K562 (cell line): ENCODE measurements at regions not wholly inside any gene's neighbourhood (a gene's known extent, or its start where the extent isn't known, plus 50 kb on each side); places are given as distances from the start of the nearest gene placed in this dataset.
A peak's percentile ranks its signal among the peaks of the same experiment; 100 is the strongest.

Experiments used
- ARID3A ChIP-seq: IDR thresholded peaks from 2 replicates; pipeline ENCODE4 v1.6.1; 2012; ENCODE audit warnings: low read depth, low read length, improper control_type of control experiment, borderline replicate concordance
- ATF3 ChIP-seq, 2 experiments: fragments of 450-650 bp in 1 of 2; sonication (generic) in 1 of 2; formaldehyde crosslinking in 1 of 2; IDR thresholded peaks in 1 of 2; conservative IDR thresholded peaks in 1 of 2; 2 replicates each; pipeline versions ENCODE4 v1.6.1 to v1.8.1; 2016 to 2023; ENCODE audit warnings: mild to moderate bottlenecking in 2 of 2, moderate library complexity in 2 of 2, inconsistent platforms in 1 of 2, missing genetic modification reagents in 1 of 2
- CBX1 ChIP-seq: sonication (generic); IDR thresholded peaks from 2 replicates; pipeline ENCODE4 v1.6.1; 2016; ENCODE audit warnings: antibody characterized with exemption, low read depth, mild to moderate bottlenecking
- CBX3 ChIP-seq, 2 experiments: IDR thresholded peaks; 1 replicate in 1 of 2; 2 replicates in 1 of 2; pipeline ENCODE4 v1.6.1; 2012; ENCODE audit warnings: inconsistent platforms in 2 of 2, low read length in 2 of 2, borderline replicate concordance in 1 of 2, control low read depth in 1 of 2
- CC2D1A ChIP-seq: fragments of 450-650 bp; IDR thresholded peaks from 2 replicates; pipeline ENCODE4 v1.6.1; 2017; ENCODE audit warnings: mild to moderate bottlenecking
- CTBP1 ChIP-seq: fragments of 450-650 bp; IDR thresholded peaks from 2 replicates; pipeline ENCODE4 v1.6.1; 2016; ENCODE audit warnings: borderline replicate concordance
- EP300 ChIP-seq: IDR thresholded peaks from 2 replicates; pipeline ENCODE4 v1.6.1; 2012; ENCODE audit warnings: low read length, improper control_type of control experiment
- ETV6 ChIP-seq, 3 experiments: fragments of 150-350 bp in 1 of 3; sonication (generic) in 1 of 3; formaldehyde crosslinking in 1 of 3; IDR thresholded peaks; 2 replicates each; pipeline versions ENCODE4 v1.6.1 to v1.8.0; 2014 to 2022; ENCODE audit warnings: borderline replicate concordance in 2 of 3, low read depth in 2 of 3, antibody characterized with exemption in 1 of 3, low read length in 1 of 3, mild to moderate bottlenecking in 1 of 3, missing genetic modification reagents in 1 of 3
- HDGF ChIP-seq: fragments of 450-650 bp; IDR thresholded peaks from 2 replicates; pipeline ENCODE4 v1.6.1; 2016
- JUND ChIP-seq, 2 experiments: IDR thresholded peaks; 2 replicates in 1 of 2; 3 replicates in 1 of 2; pipeline ENCODE4 v1.6.1; 2011; ENCODE audit warnings: borderline replicate concordance in 2 of 2, low read depth in 2 of 2, low read length in 2 of 2, improper control_type of control experiment in 1 of 2, missing biosample characterization in 1 of 2, missing genetic modification characterization in 1 of 2, missing genetic modification reagents in 1 of 2
- MEIS2 ChIP-seq: fragments of 450-650 bp; IDR thresholded peaks from 2 replicates; pipeline ENCODE4 v1.6.1; 2014; ENCODE audit warnings: mild to moderate bottlenecking; ENCODE audit not compliant: partially characterized antibody
- MLLT1 ChIP-seq, 2 experiments: fragments of 450-650 bp; IDR thresholded peaks; 2 replicates each; pipeline ENCODE4 v1.6.1; 2016
- SMC3 ChIP-seq: conservative IDR thresholded peaks from 2 replicates; pipeline ENCODE4 v1.6.1; 2011; ENCODE audit warnings: low read depth, low read length, improper control_type of control experiment; ENCODE audit not compliant: insufficient read depth
- SRSF3 ChIP-seq: fragments of 200-400 bp; formaldehyde crosslinking; IDR thresholded peaks from 2 replicates; pipeline ENCODE4 v1.6.1; 2016; ENCODE audit warnings: mild to moderate bottlenecking, low read length, moderate library complexity; ENCODE audit not compliant: insufficient read depth
- ZEB2 ChIP-seq: fragments of 450-650 bp; IDR thresholded peaks from 2 replicates; pipeline ENCODE4 v1.6.1; 2016

- TF ChIP-seq ARID3A (peak; percentile 65; the same call in 1 of the 2 replicates), EP300 (peak; percentile 60), JUND (IDR thresholded peaks at IDR 0.05; ENCODE audit: borderline replicate concordance, low read depth, low read length) (peak; percentile 92), JUND (tag; IDR thresholded peaks at IDR 0.05; ENCODE audit: borderline replicate concordance, low read depth, low read length) (peak; percentile 88; the same call in 2 of the 3 replicates), CTBP1 (peak; percentile 87), CC2D1A (peak; percentile 98), MLLT1 (IDR thresholded peaks at IDR 0.05) (peak in 1 of 2 experiments; percentile 88; a peak in 2 of 4 replicates), ETV6 (IDR thresholded peaks at IDR 0.05; ENCODE audit: borderline replicate concordance in 1 of 2, low read depth in 2 of 2, low read length in 1 of 2) (no peak), ETV6 (CRISPR knock-in tag; IDR thresholded peaks at IDR 0.05; ENCODE audit: borderline replicate concordance) (no peak), CBX1 (peak; percentile 88; the same call in 1 of the 2 replicates), SRSF3 (no peak), MEIS2 (peak; percentile 72), HDGF (0 out of 2 replicates have a peak, but pooled peaks have one; percentile 34), ATF3 (IDR thresholded peaks at IDR 0.05) (peak; percentile 77), ATF3 (CRISPR knock-in tag; conservative IDR thresholded peaks at IDR 0.05) (no peak), SMC3 (peak; percentile 96), ZEB2 (peak; percentile 59), CBX3 (IDR thresholded peaks at IDR 0.05; ENCODE audit: borderline replicate concordance in 1 of 2, low read length in 2 of 2) (peak in 1 of 2 experiments; percentile 90; a peak in 2 of 3 replicates)
Observed at GRCh38 chr4:143773998-143774895, 73.8 kb upstream of the FREM3 start (continued).
